ENCODE measurements at regions not wholly inside any gene's neighbourhood (a gene's known extent, or its start where the extent isn't known, plus 50 kb on each side); places are given as distances from the start of the nearest gene placed in this dataset.

DNA sequence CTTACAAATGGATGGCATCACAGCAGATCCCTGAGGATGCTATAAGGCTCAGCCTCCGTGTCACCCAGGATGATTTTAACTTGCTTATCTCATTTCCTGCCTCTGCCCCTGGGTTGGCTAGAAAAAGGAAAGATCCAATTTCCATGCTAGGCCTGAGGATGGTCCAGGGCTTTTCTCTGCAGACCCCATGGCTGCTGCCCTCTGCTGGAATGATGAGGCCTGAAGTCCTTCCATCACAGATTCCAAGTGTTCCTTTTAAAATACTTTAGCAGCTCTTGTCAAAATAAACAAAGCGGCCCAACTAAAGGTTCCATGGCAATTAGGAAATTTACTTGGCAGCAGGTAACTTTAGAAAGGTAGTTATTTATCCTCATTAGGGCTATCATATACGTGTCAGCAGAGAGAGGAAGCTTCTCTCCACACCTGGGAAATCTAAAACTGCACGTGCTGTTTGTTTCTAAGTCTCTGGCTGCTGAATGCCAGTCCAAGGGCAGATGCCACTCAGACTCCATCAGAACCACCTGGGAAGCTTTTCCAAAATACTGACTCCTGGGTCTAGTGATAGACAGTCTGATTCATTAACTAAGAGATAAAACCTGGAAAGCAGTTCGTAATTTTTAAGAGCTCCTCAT is 401.9 kb upstream of the IL12A start:
- H3K36me3 ChIP-seq (ENCODE audit: control insufficient read depth in 3 of 3, insufficient read depth in 3 of 3, low read length in 3 of 3) = no peaks in the 10 kb centered on the region
- no peak overlapping the region for H3K9ac ChIP-seq (ENCODE audit: low read depth in 1 of 3, low read length in 3 of 3)
- no peak overlapping the region for H3K4me3 ChIP-seq (ENCODE audit: low read length in 3 of 3)
- no peaks in the 10 kb centered on the region for H3K9me3 ChIP-seq (ENCODE audit: control insufficient read depth in 3 of 3, low read length in 3 of 3)
- H3K27ac ChIP-seq (ENCODE audit: low read depth, low read length) = no peak overlapping the region
- no peaks in the 10 kb centered on the region for H3K4me1 ChIP-seq (ENCODE audit: control insufficient read depth in 3 of 3, insufficient read depth in 3 of 3, low read length in 3 of 3)
- no peaks in the 10 kb centered on the region for H3K27me3 ChIP-seq (ENCODE audit: control insufficient read depth in 3 of 3, insufficient read depth in 3 of 3, low read length in 3 of 3)

DNA sequence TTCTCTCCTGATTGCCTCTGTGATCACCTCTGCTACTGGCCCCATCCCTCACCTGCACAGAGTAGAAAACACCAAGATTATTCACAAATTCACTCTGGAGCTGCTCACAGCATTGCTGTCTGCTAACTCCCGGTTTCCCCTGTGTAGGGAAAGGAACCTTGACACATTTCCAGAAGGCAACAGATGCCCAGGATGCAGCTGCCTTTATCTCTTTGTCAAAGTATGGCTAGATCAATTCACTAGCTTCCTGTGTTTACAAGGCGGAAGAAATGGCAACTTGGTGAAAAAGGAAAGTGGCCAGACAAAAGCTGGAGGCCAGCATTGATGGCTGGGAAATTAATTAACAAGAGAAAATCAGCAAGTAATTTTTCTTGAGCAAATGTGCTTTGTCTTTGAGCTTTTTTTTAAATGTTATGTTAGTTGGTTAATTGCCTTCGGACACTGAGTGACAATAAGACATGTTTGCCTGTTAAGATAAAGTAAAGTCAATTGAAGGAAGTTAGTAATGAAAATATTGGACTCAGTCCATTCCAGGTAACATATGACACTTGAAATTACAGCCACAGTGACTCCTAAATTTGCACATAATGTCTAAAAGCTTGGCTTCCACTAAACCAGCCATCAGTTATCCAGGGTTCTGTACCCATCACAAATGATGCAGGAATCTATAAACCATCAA is 394.6 kb upstream of the IL12A start:
- Histone ChIP-seq H3K36me3 (ENCODE audit: control insufficient read depth in 3 of 3, insufficient read depth in 3 of 3, low read length in 3 of 3) (no peaks in the 10 kb centered on the region), H3K9ac (ENCODE audit: low read depth in 1 of 3, low read length in 3 of 3) (no peak overlapping the region), H3K27ac (ENCODE audit: low read depth, low read length) (no peak overlapping the region), H3K4me3 (ENCODE audit: low read length in 3 of 3) (no peak overlapping the region), H3K4me1 (ENCODE audit: control insufficient read depth in 3 of 3, insufficient read depth in 3 of 3, low read length in 3 of 3) (peaks cover 0 to 4% (median 0%) of the 10 kb centered on the region in 3 donors), H3K27me3 (ENCODE audit: control insufficient read depth in 3 of 3, insufficient read depth in 3 of 3, low read length in 3 of 3) (no peaks in the 10 kb centered on the region), H3K9me3 (ENCODE audit: control insufficient read depth in 3 of 3, low read length in 3 of 3) (no peaks in the 10 kb centered on the region)

DNA sequence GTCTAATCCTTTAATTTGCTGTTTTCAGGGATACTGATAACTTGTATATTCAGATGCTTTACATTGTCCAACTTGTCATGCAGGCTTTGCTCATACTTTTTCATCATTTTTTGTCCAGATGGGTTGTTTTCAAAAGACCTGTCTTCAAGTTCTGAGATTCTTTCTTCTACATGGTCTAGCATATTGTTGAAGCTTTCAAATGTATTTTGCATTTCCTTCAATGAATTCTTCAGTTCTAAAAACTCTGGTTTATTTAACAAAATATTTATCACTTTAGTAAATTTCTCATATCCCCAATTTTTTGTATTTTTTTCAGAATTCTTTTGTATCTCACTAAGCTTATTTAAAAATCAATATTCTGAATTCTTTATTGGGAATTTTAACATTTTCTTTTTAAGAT is 388.3 kb upstream of the IL12A start:
- no peak overlapping the region for H3K27ac ChIP-seq (ENCODE audit: low read depth, low read length)
- no peak overlapping the region for H3K4me3 ChIP-seq (ENCODE audit: low read length in 3 of 3)
- no peaks in the 10 kb centered on the region for H3K4me1 ChIP-seq (ENCODE audit: control insufficient read depth in 3 of 3, insufficient read depth in 3 of 3, low read length in 3 of 3)
- peaks cover 0 to 9% (median 5%) of the 10 kb centered on the region in 3 donors for H3K9me3 ChIP-seq (ENCODE audit: control insufficient read depth in 3 of 3, low read length in 3 of 3)
- no peaks in the 10 kb centered on the region for H3K27me3 ChIP-seq (ENCODE audit: control insufficient read depth in 3 of 3, insufficient read depth in 3 of 3, low read length in 3 of 3)
- no peak overlapping the region for H3K9ac ChIP-seq (ENCODE audit: low read depth in 1 of 3, low read length in 3 of 3)
- no peaks in the 10 kb centered on the region for H3K36me3 ChIP-seq (ENCODE audit: control insufficient read depth in 3 of 3, insufficient read depth in 3 of 3, low read length in 3 of 3)

GRCh38 chr3:159604151-159604581 is 384.5 kb upstream of the IL12A start:
- H3K36me3 ChIP-seq (ENCODE audit: control insufficient read depth in 3 of 3, insufficient read depth in 3 of 3, low read length in 3 of 3) = no peaks in the 10 kb centered on the region
- no peak overlapping the region for H3K27ac ChIP-seq (ENCODE audit: low read depth, low read length)
- H3K4me1 ChIP-seq (ENCODE audit: control insufficient read depth in 3 of 3, insufficient read depth in 3 of 3, low read length in 3 of 3) = no peaks in the 10 kb centered on the region
- H3K9me3 ChIP-seq (ENCODE audit: control insufficient read depth in 3 of 3, low read length in 3 of 3) = peaks cover 0 to 9% (median 5%) of the 10 kb centered on the region in 3 donors
- no peak overlapping the region for H3K4me3 ChIP-seq (ENCODE audit: low read length in 3 of 3)
- no peaks in the 10 kb centered on the region for H3K27me3 ChIP-seq (ENCODE audit: control insufficient read depth in 3 of 3, insufficient read depth in 3 of 3, low read length in 3 of 3)
- no peak overlapping the region for H3K9ac ChIP-seq (ENCODE audit: low read depth in 1 of 3, low read length in 3 of 3)

- no peak overlapping the region for H3K4me3 ChIP-seq (ENCODE audit: low read length in 3 of 3)
- peaks cover 0 to 5% (median 0%) of the 10 kb centered on the region in 3 donors for H3K9me3 ChIP-seq (ENCODE audit: control insufficient read depth in 3 of 3, low read length in 3 of 3)
- H3K36me3 ChIP-seq (ENCODE audit: control insufficient read depth in 3 of 3, insufficient read depth in 3 of 3, low read length in 3 of 3) = no peaks in the 10 kb centered on the region
- no peaks in the 10 kb centered on the region for H3K27me3 ChIP-seq (ENCODE audit: control insufficient read depth in 3 of 3, insufficient read depth in 3 of 3, low read length in 3 of 3)
- no peaks in the 10 kb centered on the region for H3K4me1 ChIP-seq (ENCODE audit: control insufficient read depth in 3 of 3, insufficient read depth in 3 of 3, low read length in 3 of 3)
- no peak overlapping the region for H3K9ac ChIP-seq (ENCODE audit: low read depth in 1 of 3, low read length in 3 of 3)
- no peak overlapping the region for H3K27ac ChIP-seq (ENCODE audit: low read depth, low read length)
These were observed 383.5 kb upstream of the IL12A start for GRCh38 chr3:159605101-159605500.

DNA sequence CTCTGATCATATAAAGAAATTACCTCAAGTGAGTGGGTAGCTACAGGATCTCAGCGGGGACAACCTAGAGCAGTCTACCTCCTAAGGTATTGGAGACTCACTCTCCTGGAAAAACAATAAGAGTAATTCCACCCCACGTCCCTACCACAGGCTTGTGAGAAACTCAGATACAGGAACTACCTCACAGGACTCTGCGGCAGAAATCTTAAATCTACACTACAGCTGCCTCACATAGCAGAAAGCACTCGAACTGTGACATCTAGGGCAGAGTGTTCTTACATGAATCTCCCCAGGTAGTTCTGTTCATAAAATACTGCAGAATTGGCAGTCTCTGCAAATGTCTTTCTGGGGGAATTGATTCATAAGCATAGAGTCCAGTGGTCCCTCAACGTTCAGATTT is 382.9 kb upstream of the IL12A start:
- H3K27me3 ChIP-seq (ENCODE audit: control insufficient read depth in 3 of 3, insufficient read depth in 3 of 3, low read length in 3 of 3) = no peaks in the 10 kb centered on the region
- no peaks in the 10 kb centered on the region for H3K36me3 ChIP-seq (ENCODE audit: control insufficient read depth in 3 of 3, insufficient read depth in 3 of 3, low read length in 3 of 3)
- H3K4me1 ChIP-seq (ENCODE audit: control insufficient read depth in 3 of 3, insufficient read depth in 3 of 3, low read length in 3 of 3) = no peaks in the 10 kb centered on the region
- H3K9ac ChIP-seq (ENCODE audit: low read depth in 1 of 3, low read length in 3 of 3) = no peak overlapping the region
- no peak overlapping the region for H3K4me3 ChIP-seq (ENCODE audit: low read length in 3 of 3)
- no peak overlapping the region for H3K27ac ChIP-seq (ENCODE audit: low read depth, low read length)
- H3K9me3 ChIP-seq (ENCODE audit: control insufficient read depth in 3 of 3, low read length in 3 of 3) = peaks cover 0 to 5% (median 0%) of the 10 kb centered on the region in 3 donors

DNA sequence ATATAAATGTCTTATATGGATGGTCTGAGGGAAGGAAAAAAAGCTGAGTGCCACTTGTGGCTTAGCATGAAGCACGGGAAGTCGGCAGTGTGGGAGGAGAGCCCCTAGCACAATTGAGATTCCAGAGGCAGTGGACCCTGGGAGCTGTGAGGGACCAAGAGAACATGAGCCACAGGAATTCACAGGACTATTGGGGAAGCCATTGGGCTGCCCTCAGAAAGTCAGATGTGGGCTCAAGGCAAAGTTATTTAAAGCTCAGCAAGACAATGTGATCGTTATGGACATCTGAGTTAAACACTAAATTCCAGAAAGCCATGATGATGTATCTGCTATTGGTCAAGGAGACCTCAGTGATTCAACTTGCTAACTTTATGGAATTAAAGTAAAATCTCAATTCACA is 380.8 kb upstream of the IL12A start:
- no peak overlapping the region for H3K4me3 ChIP-seq (ENCODE audit: low read length in 3 of 3)
- no peak overlapping the region for H3K9ac ChIP-seq (ENCODE audit: low read depth in 1 of 3, low read length in 3 of 3)
- no peaks in the 10 kb centered on the region for H3K4me1 ChIP-seq (ENCODE audit: control insufficient read depth in 3 of 3, insufficient read depth in 3 of 3, low read length in 3 of 3)
- H3K9me3 ChIP-seq (ENCODE audit: control insufficient read depth in 3 of 3, low read length in 3 of 3) = no peaks in the 10 kb centered on the region
- no peaks in the 10 kb centered on the region for H3K27me3 ChIP-seq (ENCODE audit: control insufficient read depth in 3 of 3, insufficient read depth in 3 of 3, low read length in 3 of 3)
- H3K27ac ChIP-seq (ENCODE audit: low read depth, low read length) = no peak overlapping the region
- H3K36me3 ChIP-seq (ENCODE audit: control insufficient read depth in 3 of 3, insufficient read depth in 3 of 3, low read length in 3 of 3) = no peaks in the 10 kb centered on the region

GRCh38 chr3:159608311-159608710 is 380.3 kb upstream of the IL12A start:
- H3K36me3 ChIP-seq (ENCODE audit: control insufficient read depth in 3 of 3, insufficient read depth in 3 of 3, low read length in 3 of 3) = no peaks in the 10 kb centered on the region
- H3K27ac ChIP-seq (ENCODE audit: low read depth, low read length) = no peak overlapping the region
- no peaks in the 10 kb centered on the region for H3K4me1 ChIP-seq (ENCODE audit: control insufficient read depth in 3 of 3, insufficient read depth in 3 of 3, low read length in 3 of 3)
- H3K9ac ChIP-seq (ENCODE audit: low read depth in 1 of 3, low read length in 3 of 3) = no peak overlapping the region
- no peak overlapping the region for H3K4me3 ChIP-seq (ENCODE audit: low read length in 3 of 3)
- H3K27me3 ChIP-seq (ENCODE audit: control insufficient read depth in 3 of 3, insufficient read depth in 3 of 3, low read length in 3 of 3) = no peaks in the 10 kb centered on the region
- no peaks in the 10 kb centered on the region for H3K9me3 ChIP-seq (ENCODE audit: control insufficient read depth in 3 of 3, low read length in 3 of 3)

DNA sequence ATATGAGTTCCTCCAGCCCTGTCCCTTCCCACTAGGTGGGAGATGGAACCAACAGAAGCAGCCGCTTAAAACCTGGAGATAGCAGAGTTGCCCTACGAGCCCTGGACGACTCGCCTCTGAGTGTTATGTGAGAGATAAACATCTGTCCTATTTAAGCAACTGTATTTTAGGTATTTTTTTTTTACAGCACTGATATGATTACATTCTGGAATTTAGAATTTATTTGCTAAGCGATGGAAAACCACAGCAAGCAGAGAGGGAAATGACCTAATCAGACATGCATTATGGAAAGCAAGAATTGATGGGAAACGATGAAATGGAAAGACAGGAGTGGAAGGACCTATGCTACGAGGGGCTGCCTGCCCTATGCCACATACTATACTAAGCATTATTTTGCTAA is 379.0 kb upstream of the IL12A start:
- Histone ChIP-seq H3K9ac (ENCODE audit: low read depth in 1 of 3, low read length in 3 of 3) (no peak overlapping the region), H3K27me3 (ENCODE audit: control insufficient read depth in 3 of 3, insufficient read depth in 3 of 3, low read length in 3 of 3) (no peaks in the 10 kb centered on the region), H3K4me1 (ENCODE audit: control insufficient read depth in 3 of 3, insufficient read depth in 3 of 3, low read length in 3 of 3) (no peaks in the 10 kb centered on the region), H3K27ac (ENCODE audit: low read depth, low read length) (no peak overlapping the region), H3K9me3 (ENCODE audit: control insufficient read depth in 3 of 3, low read length in 3 of 3) (no peaks in the 10 kb centered on the region), H3K4me3 (ENCODE audit: low read length in 3 of 3) (no peak overlapping the region), H3K36me3 (ENCODE audit: control insufficient read depth in 3 of 3, insufficient read depth in 3 of 3, low read length in 3 of 3) (no peaks in the 10 kb centered on the region)

GRCh38 chr3:159616234-159616825 is 372.3 kb upstream of the IL12A start:
- no peak overlapping the region for H3K9ac ChIP-seq (ENCODE audit: low read depth in 1 of 3, low read length in 3 of 3)

More at GRCh38 chr3:159616234-159616825, 372.3 kb upstream of the IL12A start:
- H3K4me1 ChIP-seq (ENCODE audit: control insufficient read depth in 3 of 3, insufficient read depth in 3 of 3, low read length in 3 of 3) = no peaks in the 10 kb centered on the region
- no peak overlapping the region for H3K27ac ChIP-seq (ENCODE audit: low read depth, low read length)
- H3K9me3 ChIP-seq (ENCODE audit: control insufficient read depth in 3 of 3, low read length in 3 of 3) = no peaks in the 10 kb centered on the region
- no peak overlapping the region for H3K4me3 ChIP-seq (ENCODE audit: low read length in 3 of 3)
- H3K27me3 ChIP-seq (ENCODE audit: control insufficient read depth in 3 of 3, insufficient read depth in 3 of 3, low read length in 3 of 3) = no peaks in the 10 kb centered on the region
- H3K36me3 ChIP-seq (ENCODE audit: control insufficient read depth in 3 of 3, insufficient read depth in 3 of 3, low read length in 3 of 3) = no peaks in the 10 kb centered on the region
